Spleen (tissue), 7 donors: ENCODE measurements at regions not wholly inside any gene's neighbourhood (a gene's known extent, or its start where the extent isn't known, plus 50 kb on each side); places are given as distances from the start of the nearest gene placed in this dataset.

ENCODE experiments used
- POLR2A ChIP-seq, 3 donors: fragments of 450-650 bp; IDR thresholded peaks; one replicate each; pipeline ENCODE4 v1.5.1; 2017; ENCODE audit warnings: antibody characterized with exemption in 3 of 3, mild to moderate bottlenecking in 1 of 3
- POLR2AphosphoS5 ChIP-seq, 3 donors: sonication (generic); formaldehyde crosslinking; IDR thresholded peaks; one replicate each; pipeline ENCODE4 v1.5.1; 2017; ENCODE audit warnings: antibody characterized with exemption in 3 of 3
- TF ChIP-seq, protein P1 (sequence below), 11 experiments: fragments of 200-600 bp in 7 of 11; fragments of 450-650 bp in 4 of 11; sonication (generic) in 4 of 11; IDR thresholded peaks in 8 of 11; conservative IDR thresholded peaks in 3 of 11; 1 replicate in 7 of 11; 2 replicates in 4 of 11; pipeline versions ENCODE4 v1.4.0 to v1.8.0; 2016 to 2021; ENCODE audit warnings: antibody characterized with exemption in 11 of 11, inconsistent platforms in 4 of 11, mild to moderate bottlenecking in 1 of 11
- donor health status: DM: no; HTN: no; CAD: no; lungs with moderate emphysema.
- donor health status: DM: no; HTN: no; CAD: no.
- donor health status: DM: no; HTN: no; CAD: no.

- TF ChIP-seq, protein P1, sequence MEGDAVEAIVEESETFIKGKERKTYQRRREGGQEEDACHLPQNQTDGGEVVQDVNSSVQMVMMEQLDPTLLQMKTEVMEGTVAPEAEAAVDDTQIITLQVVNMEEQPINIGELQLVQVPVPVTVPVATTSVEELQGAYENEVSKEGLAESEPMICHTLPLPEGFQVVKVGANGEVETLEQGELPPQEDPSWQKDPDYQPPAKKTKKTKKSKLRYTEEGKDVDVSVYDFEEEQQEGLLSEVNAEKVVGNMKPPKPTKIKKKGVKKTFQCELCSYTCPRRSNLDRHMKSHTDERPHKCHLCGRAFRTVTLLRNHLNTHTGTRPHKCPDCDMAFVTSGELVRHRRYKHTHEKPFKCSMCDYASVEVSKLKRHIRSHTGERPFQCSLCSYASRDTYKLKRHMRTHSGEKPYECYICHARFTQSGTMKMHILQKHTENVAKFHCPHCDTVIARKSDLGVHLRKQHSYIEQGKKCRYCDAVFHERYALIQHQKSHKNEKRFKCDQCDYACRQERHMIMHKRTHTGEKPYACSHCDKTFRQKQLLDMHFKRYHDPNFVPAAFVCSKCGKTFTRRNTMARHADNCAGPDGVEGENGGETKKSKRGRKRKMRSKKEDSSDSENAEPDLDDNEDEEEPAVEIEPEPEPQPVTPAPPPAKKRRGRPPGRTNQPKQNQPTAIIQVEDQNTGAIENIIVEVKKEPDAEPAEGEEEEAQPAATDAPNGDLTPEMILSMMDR (IDR thresholded peaks at IDR 0.05 in 8 of 11, conservative IDR thresholded peaks at IDR 0.05 in 3 of 11): no peak
- TF ChIP-seq POLR2A (IDR thresholded peaks at IDR 0.05) (no peak), POLR2AphosphoS5 (IDR thresholded peaks at IDR 0.05) (no peak)
Observed at GRCh38 chr2:62407838-62408237, 98.2 kb downstream of the TMEM17 start.
